SK-N-SH (cell line): ENCODE measurements at regions not wholly inside any gene's neighbourhood (a gene's known extent, or its start where the extent isn't known, plus 50 kb on each side); places are given as distances from the start of the nearest gene placed in this dataset.

Source experiments
- CTCF ChIA-PET: fragments of 300-600, 350-600 bp; formaldehyde crosslinking; extraction: SDS; loops from one replicate; lab custom pipeline; 2021; lab: Yijun Ruan, JAX
- POLR2A ChIA-PET: fragments of 350-600 bp; sonication (Branson Sonifier 250); formaldehyde crosslinking; extraction: SDS; loops from one replicate; lab custom pipeline; 2020; ENCODE audit warnings: antibody characterized with exemption, inconsistent platforms; lab: Yijun Ruan, JAX
- DNase-seq: peaks from one replicate; pipeline ENCODE4 v3.0.0; 2012
- H2AFZ ChIP-seq: fragments of 200-600 bp; sonication (generic); 2 replicates; pipeline ENCODE4 v1.8.1; 2016; ENCODE audit warnings: antibody characterized with exemption, mild to moderate bottlenecking, low read depth
- H3F3A ChIP-seq: fragments of 200-600 bp; sonication (generic); replicated peaks from 2 replicates; pipeline ENCODE3; 2016; ENCODE audit warnings: antibody characterized with exemption, mild to moderate bottlenecking; ENCODE audit not compliant: insufficient read depth
- H3K27ac ChIP-seq, 2 experiments: fragments of 200-500 bp in 1 of 2; fragments of 200-600 bp in 1 of 2; sonication (Bioruptor generic) in 1 of 2; sonication (generic), shearing (Covaris generic) in 1 of 2; 2 replicates each; pipeline versions ENCODE4 v1.5.1 to v1.6.1; 2014 to 2016; ENCODE audit warnings: low read depth in 2 of 2, inconsistent platforms in 1 of 2, low read length in 1 of 2, mild to moderate bottlenecking in 1 of 2, mixed read lengths in 1 of 2
- H3K27me3 ChIP-seq: fragments of 200-600 bp; sonication (generic), shearing (Covaris generic); 2 replicates; pipeline ENCODE4 v1.6.1; 2016; ENCODE audit warnings: mixed run types; ENCODE audit not compliant: insufficient read depth
- H3K36me3 ChIP-seq, 2 experiments: fragments of 200-500 bp in 1 of 2; fragments of 200-600 bp in 1 of 2; sonication (Bioruptor generic) in 1 of 2; sonication (generic) in 1 of 2; replicated peaks in 1 of 2; 2 replicates each; pipeline versions ENCODE3 to v1.5.1; 2014 to 2016; ENCODE audit warnings: low read length in 1 of 2, mild to moderate bottlenecking in 1 of 2; ENCODE audit not compliant: insufficient read depth in 2 of 2, control insufficient read depth in 1 of 2
- H3K4me1 ChIP-seq, 2 experiments: fragments of 200-500 bp in 1 of 2; fragments of 200-600 bp in 1 of 2; sonication (Bioruptor generic) in 1 of 2; sonication (generic), shearing (Covaris generic) in 1 of 2; 2 replicates each; pipeline versions ENCODE4 v1.5.1 to v1.6.1; 2014 to 2016; ENCODE audit warnings: low read depth in 1 of 2, low read length in 1 of 2, mixed run types in 1 of 2; ENCODE audit not compliant: insufficient read depth in 2 of 2, control insufficient read depth in 1 of 2
- H3K4me2 ChIP-seq: fragments of 200-600 bp; sonication (generic), shearing (Covaris generic); 2 replicates; pipeline ENCODE4 v1.6.1; 2017; ENCODE audit warnings: mixed run types
- H3K4me3 ChIP-seq, 2 experiments: fragments of 200-500 bp in 1 of 2; fragments of 200-600 bp in 1 of 2; sonication (Bioruptor generic) in 1 of 2; sonication (generic), shearing (Covaris generic) in 1 of 2; 2 replicates each; pipeline versions ENCODE4 v1.5.1 to v1.8.1; 2014 to 2016; ENCODE audit warnings: low read depth in 2 of 2, inconsistent platforms in 1 of 2, low read length in 1 of 2, mild to moderate bottlenecking in 1 of 2, mixed read lengths in 1 of 2, moderate library complexity in 1 of 2
- H3K79me2 ChIP-seq: fragments of 200-600 bp; sonication (generic); 2 replicates; pipeline ENCODE4 v1.8.1; 2017; ENCODE audit warnings: mild to moderate bottlenecking; ENCODE audit not compliant: insufficient read depth
- H3K9ac ChIP-seq: fragments of 200-600 bp; sonication (generic); 2 replicates; pipeline ENCODE4 v1.6.1; 2017; ENCODE audit warnings: mixed run types
- H3K9me2 ChIP-seq: fragments of 200-600 bp; sonication (generic); 2 replicates; pipeline ENCODE4 v1.6.1; 2017; ENCODE audit warnings: mixed run types
- H3K9me3 ChIP-seq: fragments of 200-600 bp; sonication (generic); 2 replicates; pipeline ENCODE4 v1.6.1; 2017; ENCODE audit warnings: mixed run types, mild to moderate bottlenecking, moderate library complexity
- H4K20me1 ChIP-seq: fragments of 200-600 bp; sonication (generic); 2 replicates; pipeline ENCODE4 v1.6.1; 2017; ENCODE audit warnings: mild to moderate bottlenecking, mixed run types; ENCODE audit not compliant: insufficient read depth
- FOSL2 ChIP-seq: IDR thresholded peaks from 2 replicates; pipeline ENCODE4 v1.4.0; 2012; ENCODE audit warnings: low read depth, mild to moderate bottlenecking, moderate library complexity, borderline replicate concordance
- FOXM1 ChIP-seq: IDR thresholded peaks from 2 replicates; pipeline ENCODE4 v1.4.0; 2012; ENCODE audit warnings: low read depth, mild to moderate bottlenecking
- GATA2 ChIP-seq: sonication (generic); formaldehyde crosslinking; IDR thresholded peaks from 2 replicates; pipeline ENCODE4 v1.5.0; 2020; ENCODE audit warnings: mild to moderate bottlenecking, missing genetic modification reagents
- JUND ChIP-seq: IDR thresholded peaks from 2 replicates; pipeline ENCODE4 v1.4.0; 2012
- MAX ChIP-seq: IDR thresholded peaks from 2 replicates; pipeline ENCODE4 v1.4.0; 2012; ENCODE audit warnings: low read depth
- MEF2A ChIP-seq: IDR thresholded peaks from 2 replicates; pipeline ENCODE4 v1.4.0; 2012; ENCODE audit warnings: low read depth, borderline replicate concordance
- MXI1 ChIP-seq: IDR thresholded peaks from 2 replicates; pipeline ENCODE4 v1.6.1; 2012; ENCODE audit warnings: mild to moderate bottlenecking, low read depth, low read length, improper control_type of control experiment
- PBX3 ChIP-seq: IDR thresholded peaks from 2 replicates; pipeline ENCODE4; 2012
- RAD21 ChIP-seq: IDR thresholded peaks from 2 replicates; pipeline ENCODE4 v1.6.1; 2012; ENCODE audit warnings: mild to moderate bottlenecking, low read length
- RFX5 ChIP-seq: IDR thresholded peaks from 2 replicates; pipeline ENCODE4 v1.6.1; 2012; ENCODE audit warnings: mild to moderate bottlenecking, improper control_type of control experiment, low read length
- SIN3A ChIP-seq: IDR thresholded peaks from 2 replicates; pipeline ENCODE4 v1.6.1; 2012; ENCODE audit warnings: low read depth, mild to moderate bottlenecking, low read length, moderate library complexity, borderline replicate concordance
- SMC3 ChIP-seq: IDR thresholded peaks from 2 replicates; pipeline ENCODE4 v1.6.1; 2012; ENCODE audit warnings: low read depth, low read length, improper control_type of control experiment
- TAF1 ChIP-seq: IDR thresholded peaks from 2 replicates; pipeline ENCODE4 v1.6.1; 2012; ENCODE audit warnings: low read depth, mild to moderate bottlenecking, low read length, moderate library complexity, borderline replicate concordance
- TCF12 ChIP-seq: IDR thresholded peaks from 2 replicates; pipeline ENCODE4 v1.4.0; 2012
- TEAD4 ChIP-seq: IDR thresholded peaks from 2 replicates; pipeline ENCODE4 v1.4.0; 2012; ENCODE audit warnings: mild to moderate bottlenecking, borderline replicate concordance; ENCODE audit not compliant: insufficient read depth
- USF2 ChIP-seq: fragments of 150-350 bp; IDR thresholded peaks from 2 replicates; pipeline ENCODE4 v1.6.1; 2017; ENCODE audit warnings: antibody characterized with exemption, low read length, low read depth, borderline replicate concordance
- ZBTB33 ChIP-seq: IDR thresholded peaks from 2 replicates; pipeline ENCODE4 v1.4.0; 2012; ENCODE audit warnings: low read depth, borderline replicate concordance
- WGBS: methylation state at CpG from one replicate; pipeline ENCODE4 v1.1.6; 2017; ENCODE audit warnings: low lambda C conversion rate; 5-methylcytosine and 5-hydroxymethylcytosine counted together

GRCh38 chr1:199447906-199448305 is 579.6 kb upstream of the NR5A2 start:
- no peak overlapping the region for H2AFZ ChIP-seq
- DNase-seq: no peak
- no peaks in the 10 kb centered on the region for H3K79me2 ChIP-seq
- H3K27ac ChIP-seq: no peak overlapping the region; a peak in 1 of 4 replicates
- H3K27me3 ChIP-seq: no peaks in the 10 kb centered on the region
- H3K9ac ChIP-seq: no peak overlapping the region
- no peaks in the 10 kb centered on the region for H4K20me1 ChIP-seq
- POLR2A ChIA-PET: no interaction called here
- WGBS: 56% methylated on average over 3 of the region's 4 CpGs
- no peak overlapping the region for H3K4me2 ChIP-seq
- CTCF ChIA-PET: no interaction called here
- H3F3A ChIP-seq: no peaks in the 10 kb centered on the region
- H3K9me3 ChIP-seq: no peaks in the 10 kb centered on the region
- H3K9me2 ChIP-seq: no peaks in the 10 kb centered on the region
- H3K4me3 ChIP-seq: no peak overlapping the region
- no peaks in the 10 kb centered on the region; a peak in 1 of 4 replicates for H3K4me1 ChIP-seq
- H3K36me3 ChIP-seq: no peaks in the 10 kb centered on the region
- TF ChIP-seq MEF2A (no peak), RAD21 (no peak), PBX3 (no peak), SIN3A (no peak), MAX (no peak), FOSL2 (no peak)
- TF ChIP-seq, all 33 proteins: peak for 0

- Histone ChIP-seq H2AFZ (no peak overlapping the region), H3K4me3 (no peak overlapping the region), H3K9me2 (no peaks in the 10 kb centered on the region), H3K27me3 (no peaks in the 10 kb centered on the region), H3K36me3 (no peaks in the 10 kb centered on the region)
- 57% methylated on average over 3 of the region's 3 CpGs for WGBS
- TF ChIP-seq TEAD4 (no peak), RAD21 (no peak), FOSL2 (no peak), FOXM1 (no peak), MAX (no peak), MXI1 (no peak), TCF12 (no peak), USF2 (no peak), SMC3 (no peak), GATA2 (CRISPR knock-in tag) (no peak), RFX5 (no peak), MEF2A (no peak), SIN3A (no peak), ZBTB33 (no peak), PBX3 (no peak), JUND (no peak), TAF1 (no peak)
- TF ChIP-seq, all 33 proteins: peak for 0
- no peaks in the 10 kb centered on the region for H4K20me1 ChIP-seq
- no peaks in the 10 kb centered on the region; a peak in 1 of 4 replicates for H3K4me1 ChIP-seq
- H3K79me2 ChIP-seq: no peaks in the 10 kb centered on the region
- ChIA-PET POLR2A (no interaction called here), CTCF (no interaction called here)
- H3K4me2 ChIP-seq: no peak overlapping the region
- H3K9ac ChIP-seq: no peak overlapping the region
- no peaks in the 10 kb centered on the region for H3F3A ChIP-seq
- H3K9me3 ChIP-seq: no peaks in the 10 kb centered on the region
- H3K27ac ChIP-seq: peak overlapping the region in 1 of 2 experiments; percentile 54; a peak in 1 of 4 replicates
- no peak for DNase-seq
These were observed 578.9 kb upstream of the NR5A2 start for GRCh38 chr1:199448646-199449045.
